Calu3 (cell line): ENCODE measurements at regions not wholly inside any gene's neighbourhood (a gene's known extent, or its start where the extent isn't known, plus 50 kb on each side); places are given as distances from the start of the nearest gene placed in this dataset.

Experiments used
- BruUV-seq: library from RNA; stranded (reverse); fragments of 400-500 nt; replicated peaks from 2 replicates; lab custom pipeline; 2021; lab: Mats Ljungman, UMichigan
- CTCF ChIA-PET: fragments of 300-600 bp; sonication (Branson Sonifier 250); formaldehyde crosslinking; loops from one replicate; lab custom pipeline; 2022; ENCODE audit warnings: antibody characterized with exemption; lab: Charles Lee
- DNase-seq: peaks from one replicate; pipeline ENCODE4 v3.0.0; 2022
- H3K27ac Mint-ChIP-seq: one replicate; pipeline ENCODE4 v1.8.0; 2022; ENCODE audit warnings: mixed read lengths; ENCODE audit not compliant: unreplicated experiment
- H3K27me3 Mint-ChIP-seq: one replicate; pipeline ENCODE4 v1.8.0; 2022; ENCODE audit warnings: mixed read lengths; ENCODE audit not compliant: unreplicated experiment
- H3K36me3 Mint-ChIP-seq: one replicate; pipeline ENCODE4 v1.8.0; 2022; ENCODE audit warnings: mild to moderate bottlenecking, moderate library complexity, mixed read lengths; ENCODE audit not compliant: insufficient read depth, unreplicated experiment
- H3K4me1 Mint-ChIP-seq: one replicate; pipeline ENCODE4 v1.8.0; 2022; ENCODE audit warnings: mild to moderate bottlenecking, low read depth, mixed read lengths; ENCODE audit not compliant: unreplicated experiment
- H3K4me3 Mint-ChIP-seq: one replicate; pipeline ENCODE4 v1.8.0; 2022; ENCODE audit warnings: mild to moderate bottlenecking, low read depth, moderate library complexity, mixed read lengths; ENCODE audit not compliant: unreplicated experiment
- H3K9me3 Mint-ChIP-seq: one replicate; pipeline ENCODE4 v1.8.0; 2022; ENCODE audit warnings: low read depth, mixed read lengths; ENCODE audit not compliant: unreplicated experiment
- intact Hi-C: fragments of 100-400 bp; cut with micrococcal nuclease; formaldehyde crosslinking; loops from one replicate; pipeline ENCODE4 v1.10.0; 2022; ENCODE audit not compliant: unreplicated experiment
- TF ChIP-seq, protein P1 (sequence below): fragments of 200-600 bp; IDR thresholded peaks from one replicate; pipeline ENCODE4 v1.8.0; 2022; ENCODE audit warnings: antibody characterized with exemption; ENCODE audit not compliant: unreplicated experiment

DNA sequence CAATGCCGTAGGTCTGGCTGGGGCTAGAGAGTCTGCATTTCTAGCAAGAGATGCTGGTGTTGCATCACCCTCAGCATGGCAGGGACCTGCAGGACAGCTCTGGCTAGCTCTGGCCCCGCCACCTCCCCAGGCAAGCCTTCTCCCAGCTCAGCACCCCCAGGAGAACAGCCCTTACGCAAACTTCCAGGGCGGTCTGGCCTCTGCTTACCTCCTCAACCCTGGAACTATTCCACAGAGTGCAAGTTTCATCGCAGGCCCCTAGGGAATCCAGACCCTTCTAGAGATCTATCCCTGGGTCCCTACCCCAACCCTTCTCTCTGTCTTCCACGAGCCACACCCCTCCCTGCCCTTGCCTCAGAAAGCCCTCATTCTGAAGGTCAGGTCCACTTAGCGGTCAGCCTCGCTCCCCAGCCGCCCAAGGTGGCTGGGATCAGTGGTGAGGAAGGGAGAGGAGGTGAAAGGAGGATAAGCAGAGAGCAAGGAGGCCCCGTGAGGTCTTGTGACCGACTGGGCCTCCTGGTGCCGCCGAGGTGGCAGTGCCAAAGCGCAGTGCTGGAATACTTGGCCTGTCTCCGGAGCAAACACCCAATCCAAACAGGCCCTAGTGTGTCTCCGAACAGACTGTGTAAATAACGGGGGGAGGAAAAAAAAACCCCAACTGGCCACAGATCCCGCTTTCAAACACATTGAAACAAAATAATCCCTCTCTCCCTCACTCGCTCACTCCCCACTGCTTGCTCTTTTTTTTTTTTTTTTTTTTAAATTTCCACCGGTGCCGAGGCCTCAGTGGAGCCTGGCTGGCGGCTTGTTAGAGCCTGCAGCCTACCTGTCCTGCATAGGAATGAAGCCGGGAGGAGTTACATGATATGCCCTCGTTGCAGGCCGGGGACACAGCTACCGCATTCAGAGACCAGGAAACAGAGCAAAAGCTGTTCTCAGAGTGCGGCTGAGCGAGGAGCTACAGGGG is 380.9 kb downstream of the SOX9 start:
- DNase-seq, result no peak
- intact Hi-C loops, result no loop called here
- Mint-ChIP-seq H3K9me3 (peaks cover 4% of the 10 kb centered on the region), H3K36me3 (peaks cover 37% of the 10 kb centered on the region), H3K27me3 (no peaks in the 10 kb centered on the region), H3K27ac (no peak overlapping the region), H3K4me3 (no peak overlapping the region), H3K4me1 (peaks cover 38% of the 10 kb centered on the region)
- TF ChIP-seq, protein P1, sequence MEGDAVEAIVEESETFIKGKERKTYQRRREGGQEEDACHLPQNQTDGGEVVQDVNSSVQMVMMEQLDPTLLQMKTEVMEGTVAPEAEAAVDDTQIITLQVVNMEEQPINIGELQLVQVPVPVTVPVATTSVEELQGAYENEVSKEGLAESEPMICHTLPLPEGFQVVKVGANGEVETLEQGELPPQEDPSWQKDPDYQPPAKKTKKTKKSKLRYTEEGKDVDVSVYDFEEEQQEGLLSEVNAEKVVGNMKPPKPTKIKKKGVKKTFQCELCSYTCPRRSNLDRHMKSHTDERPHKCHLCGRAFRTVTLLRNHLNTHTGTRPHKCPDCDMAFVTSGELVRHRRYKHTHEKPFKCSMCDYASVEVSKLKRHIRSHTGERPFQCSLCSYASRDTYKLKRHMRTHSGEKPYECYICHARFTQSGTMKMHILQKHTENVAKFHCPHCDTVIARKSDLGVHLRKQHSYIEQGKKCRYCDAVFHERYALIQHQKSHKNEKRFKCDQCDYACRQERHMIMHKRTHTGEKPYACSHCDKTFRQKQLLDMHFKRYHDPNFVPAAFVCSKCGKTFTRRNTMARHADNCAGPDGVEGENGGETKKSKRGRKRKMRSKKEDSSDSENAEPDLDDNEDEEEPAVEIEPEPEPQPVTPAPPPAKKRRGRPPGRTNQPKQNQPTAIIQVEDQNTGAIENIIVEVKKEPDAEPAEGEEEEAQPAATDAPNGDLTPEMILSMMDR, result no peak
- no TSS peak for BruUV-seq
- CTCF ChIA-PET, result interaction anchor here (0.5 to 0.6 kb wide), 2 partner anchors 15 to 1623 kb away, joined by 3 to 7 read pairs; no protein-coding TSS in a partner anchor

DNA sequence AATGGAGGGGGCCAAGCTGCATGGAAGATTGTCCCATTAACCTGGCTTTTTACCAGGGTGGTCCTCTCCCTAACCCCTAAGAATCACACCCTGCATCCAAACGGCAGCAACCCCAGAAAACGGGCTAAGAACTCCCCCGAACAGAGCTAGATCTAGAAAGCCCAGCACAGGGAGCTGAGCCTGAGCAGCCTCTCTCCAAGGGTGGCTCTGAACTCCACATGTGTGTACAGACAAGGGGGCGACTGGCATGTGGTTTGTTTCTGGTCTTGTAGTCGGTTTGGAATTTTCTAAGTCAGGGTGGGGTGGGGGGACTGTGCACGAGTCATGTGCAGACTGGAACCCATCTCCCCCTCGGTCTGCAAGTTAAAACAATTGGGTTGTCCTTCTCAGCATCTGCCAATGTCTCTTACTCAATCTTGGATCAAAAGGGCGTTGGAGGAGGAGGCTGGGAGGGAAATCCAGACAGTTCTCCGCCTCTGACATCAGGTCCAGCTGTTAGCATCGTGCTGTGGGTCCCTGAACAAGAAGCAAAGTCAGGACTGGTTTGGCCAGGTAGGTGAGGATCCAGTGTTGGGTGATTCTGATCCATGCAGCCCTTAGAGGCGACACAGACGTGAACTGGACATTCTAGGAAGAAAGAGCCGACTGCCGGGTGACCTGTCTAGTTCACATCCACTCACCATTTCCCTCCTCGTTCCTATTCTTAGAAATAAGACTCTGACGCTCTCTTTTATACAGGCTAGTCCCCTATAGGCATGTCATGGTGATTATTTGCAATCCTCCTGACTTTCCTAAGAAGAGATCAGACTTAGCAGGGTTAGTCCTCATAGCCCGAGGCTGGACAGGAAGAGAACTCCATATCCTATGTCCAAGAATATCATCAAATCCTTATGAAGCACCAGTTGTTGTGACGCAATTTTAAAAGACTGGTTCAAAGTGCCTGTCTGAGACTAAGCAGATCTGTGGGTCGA is 381.8 kb downstream of the SOX9 start:
- intact Hi-C loops, result no loop called here
- no peaks in the 10 kb centered on the region for H3K9me3 Mint-ChIP-seq
- no peaks in the 10 kb centered on the region for H3K27me3 Mint-ChIP-seq
- H3K27ac Mint-ChIP-seq, result peak overlapping the region; percentile 78
- H3K36me3 Mint-ChIP-seq, result peaks cover 40% of the 10 kb centered on the region
- no peak overlapping the region for H3K4me3 Mint-ChIP-seq
- TF ChIP-seq, protein P1, result no peak
- DNase-seq, result no peak
- H3K4me1 Mint-ChIP-seq, result peaks cover 34% of the 10 kb centered on the region
- BruUV-seq, result no TSS peak
- CTCF ChIA-PET, result no interaction called here

DNA sequence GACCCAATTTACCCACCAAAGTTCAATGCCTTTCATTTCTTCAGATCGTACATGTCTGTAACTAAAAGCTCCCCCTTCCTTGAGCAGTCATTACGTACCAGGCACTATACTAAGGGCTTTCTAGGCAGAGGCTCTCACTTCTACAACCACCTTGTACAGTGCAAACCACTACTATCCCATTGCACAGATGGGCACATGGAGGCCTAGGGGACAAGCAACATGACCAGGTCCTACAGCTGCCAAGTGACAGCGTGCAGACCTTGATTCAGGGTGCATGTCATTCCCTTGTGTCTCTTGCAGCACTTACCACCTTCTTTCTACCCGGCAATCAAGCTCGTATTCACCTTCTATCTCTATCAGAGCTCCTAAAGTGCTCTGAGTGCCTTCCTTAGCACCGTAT is 382.7 kb downstream of the SOX9 start:
- intact Hi-C loops, result no loop called here
- TF ChIP-seq, protein P1, result no peak
- no peaks in the 10 kb centered on the region for H3K9me3 Mint-ChIP-seq
- DNase-seq, result no peak
- CTCF ChIA-PET, result no interaction called here
- BruUV-seq, result no TSS peak
- H3K4me3 Mint-ChIP-seq, result no peak overlapping the region
- H3K27me3 Mint-ChIP-seq, result no peaks in the 10 kb centered on the region
- peaks cover 47% of the 10 kb centered on the region for H3K36me3 Mint-ChIP-seq
- peak overlapping the region; percentile 26 for H3K27ac Mint-ChIP-seq
- peaks cover 34% of the 10 kb centered on the region for H3K4me1 Mint-ChIP-seq

DNA sequence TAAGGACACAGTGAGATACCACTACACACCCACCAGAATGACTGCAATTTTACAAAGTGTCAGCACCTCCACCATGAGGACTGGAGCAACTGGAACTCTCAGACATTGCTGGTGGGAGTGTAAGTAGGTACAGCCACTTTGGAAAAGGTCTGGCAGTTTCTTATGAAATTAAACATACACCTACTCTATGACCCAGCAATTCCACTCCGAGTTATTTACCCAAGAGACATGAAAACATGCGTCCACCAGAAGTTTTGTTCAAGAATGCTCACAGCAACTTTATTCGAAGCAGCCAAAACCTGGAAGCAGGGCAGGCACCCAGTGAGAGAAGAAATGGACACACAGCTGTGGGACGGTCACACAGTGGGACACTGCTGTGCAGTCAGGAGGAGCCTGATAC is 384.0 kb downstream of the SOX9 start:
- Mint-ChIP-seq H3K4me3 (no peak overlapping the region), H3K9me3 (no peaks in the 10 kb centered on the region), H3K36me3 (peaks cover 45% of the 10 kb centered on the region), H3K4me1 (peaks cover 36% of the 10 kb centered on the region), H3K27ac (no peak overlapping the region), H3K27me3 (no peaks in the 10 kb centered on the region)
- intact Hi-C loops, result no loop called here
- TF ChIP-seq, protein P1, result no peak
- CTCF ChIA-PET, result interaction anchor here (0.6 kb wide), 1 partner anchor 646 kb away, joined by 3 read pairs; no protein-coding TSS in a partner anchor
- DNase-seq, result no peak
- no TSS peak for BruUV-seq
